ENCODE measurements at regions not wholly inside any gene's neighbourhood (a gene's known extent, or its start where the extent isn't known, plus 50 kb on each side); places are given as distances from the start of the nearest gene placed in this dataset.
A peak's percentile ranks its signal among the peaks of the same experiment; 100 is the strongest.

- no peak overlapping the region for H3K27ac ChIP-seq
- H3K9me3 ChIP-seq = peaks cover 0 to 7% (median 2%) of the 10 kb centered on the region in 12 donors
- H3K4me1 ChIP-seq = no peaks in the 10 kb centered on the region
- no peak for TF ChIP-seq CTCF (IDR thresholded peaks at IDR 0.05)
- no peak for TF ChIP-seq POLR2A (IDR thresholded peaks at IDR 0.05)
- 93 to 97% (median 96%) methylated on average over 2 of the region's 2 CpGs for WGBS, 4 donors
- H3K27me3 ChIP-seq = no peaks in the 10 kb centered on the region
- no peak for ATAC-seq
- H3K4me3 ChIP-seq = no peak overlapping the region
- intact Hi-C loops (cut with DNase I) = no loop called here
- H3K36me3 ChIP-seq = no peaks in the 10 kb centered on the region
- no peak for DNase-seq
Observed at GRCh38 chr1:185501099-185501498, 184.1 kb upstream of the IVNS1ABP start.

- peak in 1 of 4 donors; percentile 70 for ATAC-seq
- intact Hi-C loops (cut with DNase I) = no loop called here
- no peaks in the 10 kb centered on the region for H3K36me3 ChIP-seq
Observed at GRCh38 chr1:185500001-185500626, 183.1 kb upstream of the IVNS1ABP start.

GRCh38 chr1:185498207-185498606 lies 181.2 kb upstream of the IVNS1ABP start:
- no peak for TF ChIP-seq CTCF (IDR thresholded peaks at IDR 0.05)
- TF ChIP-seq POLR2A (IDR thresholded peaks at IDR 0.05) = no peak
- DNase-seq (no peak), ATAC-seq (no peak)
- H3K4me3 ChIP-seq = no peak overlapping the region
- intact Hi-C loops (cut with DNase I) = no loop called here
- no peak overlapping the region for H3K27ac ChIP-seq
- H3K4me1 ChIP-seq = peaks cover 0 to 9% (median 0%) of the 10 kb centered on the region in 12 donors
- H3K36me3 ChIP-seq = no peaks in the 10 kb centered on the region
- H3K9me3 ChIP-seq = no peaks in the 10 kb centered on the region
- no peaks in the 10 kb centered on the region for H3K27me3 ChIP-seq
- WGBS, 4 donors = 92 to 98% (median 95%) methylated on average over 2 of the region's 2 CpGs

More at GRCh38 chr1:185500001-185500626, 183.1 kb upstream of the IVNS1ABP start:
- H3K9me3 ChIP-seq = no peaks in the 10 kb centered on the region
- no peaks in the 10 kb centered on the region for H3K27me3 ChIP-seq
- no peak overlapping the region for H3K4me3 ChIP-seq
- no peak for DNase-seq
- no peak overlapping the region for H3K27ac ChIP-seq
- 54 to 76% (median 71%) methylated on average over 4 of the region's 4 CpGs for WGBS, 4 donors
- no peak for TF ChIP-seq POLR2A (IDR thresholded peaks at IDR 0.05)
- no peak for TF ChIP-seq CTCF (IDR thresholded peaks at IDR 0.05)
- H3K4me1 ChIP-seq = peaks cover 0 to 3% (median 0%) of the 10 kb centered on the region in 12 donors

GRCh38 chr1:185497177-185497576 lies 180.1 kb upstream of the IVNS1ABP start:
- Histone ChIP-seq H3K27me3 (no peaks in the 10 kb centered on the region), H3K36me3 (no peaks in the 10 kb centered on the region), H3K4me1 (peaks cover 0 to 9% (median 0%) of the 10 kb centered on the region in 12 donors), H3K9me3 (no peaks in the 10 kb centered on the region), H3K4me3 (no peak overlapping the region), H3K27ac (no peak overlapping the region)
- intact Hi-C loops (cut with DNase I) = no loop called here
- no peak for ATAC-seq
- no peak for DNase-seq
- TF ChIP-seq POLR2A (IDR thresholded peaks at IDR 0.05) = no peak
- TF ChIP-seq CTCF (IDR thresholded peaks at IDR 0.05) = no peak
